NCI-H2081 (cell line): ENCODE measurements at regions not wholly inside any gene's neighbourhood (a gene's known extent, or its start where the extent isn't known, plus 50 kb on each side); places are given as distances from the start of the nearest gene placed in this dataset.
"Not testable (repeated sequence)": the region's sequence is repeated elsewhere in the genome, so short reads cannot be mapped to it uniquely, and the experiment has no call there.

Experiments
- DNase-seq, 2 experiments: peaks; one replicate each; lab custom pipeline; 2025; lab: John Stamatoyannopoulos, UW

DNA sequence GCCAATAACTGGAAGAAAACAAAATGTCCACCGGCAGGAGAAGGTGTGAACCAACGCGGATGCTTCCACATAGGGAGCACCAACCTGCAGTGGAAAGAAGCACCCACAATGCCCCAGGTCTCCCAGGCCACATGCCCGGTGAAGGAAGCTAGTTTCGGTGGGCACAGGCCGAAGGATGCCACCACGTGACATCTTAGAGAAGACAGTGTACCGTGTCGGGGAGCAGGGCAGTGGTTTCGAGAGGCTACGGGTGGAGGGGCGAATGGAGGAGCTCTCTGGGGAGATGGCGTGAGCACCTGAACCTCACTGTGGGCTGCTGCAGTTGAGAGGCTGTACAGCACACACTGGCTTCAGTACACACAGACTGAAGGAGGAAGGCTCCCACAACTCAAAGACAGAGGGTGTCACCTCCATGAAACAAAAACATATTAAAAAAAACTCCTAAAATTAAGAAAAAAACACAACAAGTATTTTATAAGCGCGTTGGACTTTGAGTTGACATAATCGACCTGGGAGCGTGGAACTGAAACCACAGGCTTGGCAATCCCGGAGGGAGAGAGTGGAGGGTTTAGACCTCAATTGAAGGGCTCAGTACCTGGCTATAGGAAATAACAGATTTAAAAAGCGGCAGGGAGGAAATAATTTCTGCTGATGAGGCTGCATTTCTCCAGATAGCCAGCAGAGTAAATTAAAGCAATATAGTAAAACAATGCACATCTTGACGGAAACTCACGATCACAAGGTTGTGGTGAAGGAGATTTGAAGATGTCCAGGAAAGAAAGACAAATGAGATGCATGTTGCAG, 160.1 kb downstream of the RTP5 start:
- DNase-seq, result no peak

DNA sequence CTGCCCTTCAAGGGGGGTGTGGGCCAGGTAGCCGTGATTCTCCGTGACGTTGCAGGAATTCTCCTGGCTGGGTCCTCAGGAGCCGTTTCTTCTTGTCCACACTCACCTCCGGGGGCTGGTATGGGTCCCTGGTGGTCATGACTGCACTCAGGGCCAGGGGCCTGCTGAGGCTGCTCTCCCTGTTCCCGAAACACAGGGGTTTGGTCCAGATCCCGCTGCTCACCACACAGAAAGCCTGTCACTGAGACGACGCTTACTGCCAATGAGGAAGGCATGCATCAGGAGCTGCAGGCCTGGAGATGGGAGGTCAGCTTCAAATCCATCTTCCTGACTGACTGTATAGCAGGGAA, 160.7 kb downstream of the RTP5 start:
- DNase-seq, result no peak

DNA sequence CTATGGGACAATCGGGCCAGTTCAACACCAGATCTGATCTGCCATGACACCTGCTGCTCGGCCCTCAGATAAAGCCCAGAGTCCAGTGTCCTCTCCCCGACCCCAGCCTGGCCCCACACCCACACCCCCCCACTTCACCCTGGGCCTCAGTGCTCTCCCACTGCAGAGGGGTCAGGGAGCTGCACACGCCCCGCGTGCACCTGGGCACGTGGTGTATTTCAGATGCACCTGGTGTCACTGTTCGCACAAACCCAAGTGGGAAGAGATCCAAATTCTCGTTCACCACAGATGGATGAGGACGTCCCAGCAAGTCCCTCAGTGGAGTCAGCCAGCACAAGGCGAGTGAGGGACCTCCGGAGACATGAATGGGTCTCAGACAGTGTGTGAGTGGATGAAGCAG, 161.3 kb downstream of the RTP5 start:
- no peak for DNase-seq

DNA sequence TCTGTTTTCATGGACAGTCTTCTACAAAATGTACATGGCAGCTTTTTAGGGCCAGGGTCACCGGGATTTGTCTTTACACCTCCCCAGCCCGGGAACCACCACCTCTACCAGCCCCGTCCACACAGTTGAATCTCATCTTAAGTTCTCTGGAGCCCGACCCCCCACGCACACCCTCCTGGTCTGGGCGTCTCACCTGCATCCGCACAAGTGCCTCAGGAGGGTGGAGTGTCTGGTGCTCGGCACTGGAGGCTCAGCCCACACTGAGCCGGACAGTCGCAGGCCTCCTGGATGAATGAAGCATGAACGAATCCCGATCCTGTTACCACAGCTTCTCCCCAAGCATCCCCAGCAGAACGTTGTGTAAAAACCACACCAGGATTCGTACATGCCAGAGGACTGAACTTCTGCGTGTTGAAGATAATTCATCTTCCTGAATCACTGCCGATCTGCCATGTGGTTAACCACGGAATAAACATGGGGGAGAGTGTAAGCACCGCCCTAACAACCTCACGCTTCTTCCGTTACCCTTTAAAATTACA, 162.0 kb downstream of the RTP5 start:
- peak in 1 of 2 experiments; percentile 30 for DNase-seq

DNA sequence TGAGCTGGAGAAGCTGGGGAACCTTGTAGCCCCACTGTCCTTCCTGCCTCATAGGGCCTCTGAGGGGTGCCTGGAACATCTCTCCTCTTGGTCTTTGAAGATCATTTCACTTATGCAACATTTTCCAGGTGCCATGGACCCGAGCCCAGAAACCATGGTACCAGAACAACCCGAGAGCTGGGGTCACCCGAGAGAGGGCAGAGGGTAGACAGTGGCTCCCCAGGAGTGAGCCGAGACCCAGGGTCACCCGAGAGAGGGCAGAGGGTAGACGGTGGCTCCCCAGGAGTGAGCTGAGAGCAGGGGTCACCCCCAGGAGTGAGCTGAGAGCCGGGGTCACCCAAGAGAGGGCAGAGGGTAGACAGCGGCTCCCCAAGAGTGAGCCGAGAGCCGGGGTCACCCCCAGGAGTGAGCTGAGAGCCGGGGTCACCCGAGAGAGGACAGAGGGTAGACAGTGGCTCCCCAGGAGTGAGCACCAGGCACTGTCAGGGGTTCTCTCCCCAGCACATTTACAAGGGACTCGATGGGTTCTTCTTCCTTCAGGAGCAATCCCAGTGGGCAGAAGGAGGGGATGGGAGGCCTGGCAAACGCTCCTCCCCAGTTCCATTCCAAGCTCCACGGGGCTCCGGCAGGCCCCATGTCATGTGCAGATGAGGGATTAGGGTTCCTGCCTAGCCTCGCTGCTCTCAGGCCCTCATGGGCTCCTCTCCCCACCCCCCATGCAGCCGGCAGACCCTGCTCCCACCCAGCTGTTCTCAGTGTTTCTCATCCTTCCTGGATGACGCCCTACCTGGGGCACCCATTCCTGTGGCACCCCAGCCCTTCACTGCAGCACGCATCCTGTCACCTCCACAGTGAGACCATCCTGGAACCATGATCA, 163.5 kb downstream of the RTP5 start:
- DNase-seq, result no peak

DNA sequence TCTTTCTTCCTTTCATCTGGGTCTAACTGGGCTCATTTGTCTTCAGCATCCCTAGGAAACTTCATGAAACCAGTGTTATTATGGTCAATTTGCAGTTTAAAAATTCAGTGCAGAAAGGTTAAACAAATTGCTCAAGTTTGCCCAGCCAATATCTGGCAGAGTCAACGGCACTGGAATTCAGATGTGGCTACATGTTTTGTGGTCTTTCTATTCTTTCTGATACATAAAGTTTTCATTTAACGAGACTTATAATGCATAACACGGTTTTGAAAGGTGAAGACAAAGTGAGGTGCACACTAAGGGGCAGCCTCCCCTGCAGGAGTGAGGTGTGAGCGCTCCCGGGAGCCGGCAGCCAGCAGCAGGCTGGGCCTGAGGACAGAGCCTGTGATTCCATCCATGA, 164.6 kb downstream of the RTP5 start:
- DNase-seq, result no peak

DNA sequence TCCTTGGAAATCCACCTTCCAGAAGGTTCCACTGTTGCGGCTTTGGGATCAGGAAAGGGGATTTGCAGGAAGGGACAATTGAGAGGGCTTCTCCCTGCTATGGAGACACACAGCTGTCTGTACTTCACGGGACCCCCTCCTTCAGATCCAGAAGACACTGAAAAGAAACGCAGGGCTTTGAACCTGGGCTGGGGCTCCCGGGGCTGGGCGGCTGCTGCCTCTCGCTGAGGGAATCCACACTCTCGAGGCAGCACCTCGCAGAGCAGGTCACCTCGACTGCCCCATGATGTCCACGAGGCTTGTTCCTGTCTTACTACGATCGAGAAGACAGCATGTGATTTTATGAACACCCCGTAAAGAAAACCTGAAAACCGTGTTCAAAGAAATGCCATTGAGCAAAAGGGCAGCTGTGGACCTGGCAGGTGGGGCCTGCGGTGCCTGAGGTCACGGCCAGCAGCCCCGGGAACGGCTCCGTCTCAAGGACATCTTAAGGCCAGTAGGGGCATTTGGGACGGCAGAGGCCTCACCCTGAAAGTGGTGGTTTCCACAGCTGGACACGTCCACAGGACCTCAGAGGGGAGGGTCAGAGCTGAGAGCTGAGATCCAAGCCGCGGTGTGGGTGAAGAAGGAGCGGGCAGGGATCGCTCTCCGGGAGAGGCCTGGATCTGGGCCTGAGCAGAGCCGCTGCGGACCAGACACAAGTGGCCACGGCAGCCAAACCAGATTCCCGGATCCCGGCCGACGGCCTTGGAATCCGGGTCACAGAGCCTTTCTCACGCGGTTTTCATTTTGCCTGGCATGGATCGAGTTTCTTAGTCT, 165.7 kb downstream of the RTP5 start:
- no peak for DNase-seq

DNA sequence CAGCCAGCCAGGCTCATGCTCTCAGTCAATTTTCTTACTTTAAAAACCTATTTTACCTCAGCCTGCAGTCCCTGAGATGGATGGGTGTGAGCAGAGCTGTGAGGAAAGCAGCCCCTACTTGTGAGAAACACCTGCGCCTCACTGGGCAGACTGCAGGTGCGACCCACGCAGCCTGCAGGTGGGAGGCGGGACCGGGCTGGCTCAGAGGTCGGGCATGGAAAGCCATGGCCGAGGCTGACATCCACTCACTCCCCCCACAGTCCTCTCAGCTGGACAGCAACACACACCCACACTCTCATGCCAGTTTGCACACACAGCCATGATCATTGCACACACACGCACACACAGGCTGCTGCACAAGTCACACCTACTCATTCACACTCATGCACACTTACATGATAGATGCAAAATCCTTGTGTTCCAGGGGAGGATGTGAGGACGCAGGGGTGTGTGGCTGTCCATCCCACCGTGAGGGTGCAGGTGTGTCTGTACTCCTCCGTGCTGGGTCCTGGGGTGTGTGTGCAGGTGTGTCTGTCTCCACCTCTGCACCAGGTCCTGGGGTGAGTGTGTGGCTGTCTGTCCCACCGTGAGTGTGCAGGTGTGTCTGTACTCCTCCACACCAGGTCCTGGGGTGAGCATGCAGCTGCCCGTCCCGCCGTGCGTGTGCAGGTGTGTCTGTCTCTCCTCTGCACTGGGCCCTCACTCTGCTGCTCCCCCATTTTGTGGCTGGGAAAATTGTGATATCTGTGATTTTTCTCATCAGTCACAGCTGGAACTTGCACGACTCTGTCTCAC, 166.5 kb downstream of the RTP5 start:
- no peak for DNase-seq

DNA sequence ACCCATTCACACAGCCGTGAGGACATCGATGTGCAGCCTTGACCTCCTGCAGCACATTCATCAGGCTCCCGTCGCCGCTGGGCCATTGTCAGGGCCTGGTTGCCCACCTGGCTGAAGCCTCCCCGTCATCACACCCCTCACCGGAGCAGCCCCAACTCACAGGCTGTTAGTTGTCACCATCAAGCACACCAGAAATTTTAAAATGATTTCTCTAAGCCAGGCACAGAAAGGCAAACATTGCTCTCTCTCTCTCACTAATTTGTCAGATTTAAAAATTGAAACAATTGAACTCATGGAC, 167.1 kb downstream of the RTP5 start:
- DNase-seq, result no peak

DNA sequence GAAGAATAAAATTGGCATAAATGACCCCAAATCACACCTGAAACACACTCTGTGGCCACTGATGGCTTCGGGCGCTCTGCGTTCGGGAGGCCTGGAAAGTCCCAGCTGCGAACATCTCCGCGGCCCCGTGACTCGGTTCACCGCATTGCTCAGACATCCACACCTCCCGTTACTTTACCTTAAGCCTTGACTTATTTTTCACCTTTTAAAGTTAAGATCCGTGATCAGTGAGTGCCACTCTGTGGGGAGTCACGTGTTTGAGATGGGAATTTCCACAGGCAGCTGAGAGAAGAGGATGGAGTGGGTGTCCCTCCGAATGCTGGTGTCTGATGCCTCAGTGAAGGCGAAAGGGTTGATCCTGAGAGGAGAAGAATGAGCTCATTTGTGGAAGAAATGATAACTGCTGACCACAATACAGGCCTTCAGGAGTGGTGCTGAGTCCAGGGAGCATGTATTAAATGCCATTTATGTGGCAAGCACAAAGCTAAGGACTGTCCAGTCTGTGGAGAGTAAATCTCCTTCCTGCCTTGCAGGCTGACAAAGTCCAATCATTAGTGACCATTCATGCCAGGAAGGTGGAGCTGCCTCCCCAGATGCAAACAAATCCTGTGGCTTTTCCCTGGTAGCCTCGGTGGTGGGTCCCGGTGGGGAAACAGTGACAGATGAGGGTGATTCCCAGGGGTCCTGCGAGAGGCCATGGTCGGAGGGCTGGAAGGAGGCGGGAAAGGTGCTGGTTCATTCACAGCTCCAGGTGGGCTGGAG, 168.8 kb downstream of the RTP5 start:
- DNase-seq, result no peak

DNA sequence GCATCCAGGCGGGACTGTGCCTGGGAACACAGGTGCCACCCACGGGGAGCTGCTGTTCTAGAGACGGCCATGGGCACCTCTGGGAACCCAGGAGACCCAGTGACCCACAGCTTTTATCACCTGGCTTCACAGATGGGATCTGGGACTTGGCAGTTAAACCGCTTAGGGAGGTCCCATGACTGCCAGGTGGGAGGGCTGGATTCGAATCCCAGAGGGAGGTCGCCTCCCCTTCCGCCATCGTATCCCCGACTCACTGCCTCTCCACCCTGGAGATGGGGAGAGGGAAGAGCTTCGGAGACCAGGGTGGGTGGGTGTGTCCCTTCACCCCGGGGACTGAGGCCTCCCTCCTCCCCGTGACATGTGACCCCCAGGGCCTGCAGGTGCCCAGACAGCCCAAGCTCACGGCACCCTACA, 169.4 kb downstream of the RTP5 start:
- no peak for DNase-seq

DNA sequence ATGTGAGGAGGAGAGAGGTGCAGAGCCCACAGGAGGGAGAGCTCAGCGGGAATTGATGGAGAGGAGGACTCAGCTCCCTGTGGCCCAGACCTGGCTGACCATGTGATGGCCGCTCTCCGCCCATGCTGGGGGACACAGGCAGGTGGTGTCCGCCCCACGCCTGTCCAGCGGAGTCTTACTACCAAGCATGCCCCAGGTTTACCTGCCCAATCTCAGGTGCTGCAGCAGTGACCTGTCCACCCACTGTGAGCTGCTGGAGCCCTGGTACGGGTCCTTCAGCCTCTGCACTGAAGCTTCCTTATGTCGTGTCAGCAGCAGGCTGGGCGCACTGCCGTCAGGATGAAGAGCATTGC, 170.8 kb downstream of the RTP5 start:
- DNase-seq, result no peak

DNA sequence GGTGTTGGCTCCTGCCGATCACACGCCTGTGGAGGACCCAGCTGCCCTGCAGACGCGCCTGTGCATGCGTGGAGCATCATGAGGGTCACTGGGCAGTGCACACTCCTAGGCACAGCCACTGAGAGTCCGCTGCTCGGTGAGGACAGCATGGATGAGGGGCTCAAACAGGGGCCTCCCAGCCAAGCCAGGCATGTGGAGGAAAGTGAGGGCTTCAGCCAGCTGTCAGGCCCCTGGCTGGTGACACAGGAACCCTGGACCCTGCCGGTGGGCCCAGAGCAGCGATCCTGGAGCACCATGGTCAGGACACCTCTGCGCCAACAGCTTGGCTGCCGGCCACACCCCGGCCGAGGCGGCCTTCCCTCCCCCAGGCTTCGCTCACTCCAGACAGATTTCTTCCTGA, 171.2 kb downstream of the RTP5 start:
- no peak for DNase-seq

DNA sequence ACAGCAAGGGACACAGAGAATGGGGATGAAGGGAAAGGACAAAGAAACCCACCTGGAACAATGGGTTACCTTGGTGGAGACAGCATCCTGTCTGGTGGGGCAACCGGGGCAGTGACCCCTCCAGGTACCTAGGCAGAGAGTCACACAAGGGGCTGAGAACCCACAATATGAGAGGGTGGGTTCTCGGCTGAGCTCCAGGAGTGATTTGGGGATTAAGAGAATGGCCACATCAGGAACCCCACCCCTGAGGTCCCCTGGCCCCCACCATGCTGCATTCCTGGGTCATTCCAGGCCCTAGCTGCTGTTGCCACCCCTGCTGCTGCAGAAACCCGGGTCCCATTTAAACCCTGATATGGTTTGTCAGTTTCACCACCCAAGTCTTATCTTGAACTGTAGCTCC, 172.3 kb downstream of the RTP5 start:
- no peak for DNase-seq

DNA sequence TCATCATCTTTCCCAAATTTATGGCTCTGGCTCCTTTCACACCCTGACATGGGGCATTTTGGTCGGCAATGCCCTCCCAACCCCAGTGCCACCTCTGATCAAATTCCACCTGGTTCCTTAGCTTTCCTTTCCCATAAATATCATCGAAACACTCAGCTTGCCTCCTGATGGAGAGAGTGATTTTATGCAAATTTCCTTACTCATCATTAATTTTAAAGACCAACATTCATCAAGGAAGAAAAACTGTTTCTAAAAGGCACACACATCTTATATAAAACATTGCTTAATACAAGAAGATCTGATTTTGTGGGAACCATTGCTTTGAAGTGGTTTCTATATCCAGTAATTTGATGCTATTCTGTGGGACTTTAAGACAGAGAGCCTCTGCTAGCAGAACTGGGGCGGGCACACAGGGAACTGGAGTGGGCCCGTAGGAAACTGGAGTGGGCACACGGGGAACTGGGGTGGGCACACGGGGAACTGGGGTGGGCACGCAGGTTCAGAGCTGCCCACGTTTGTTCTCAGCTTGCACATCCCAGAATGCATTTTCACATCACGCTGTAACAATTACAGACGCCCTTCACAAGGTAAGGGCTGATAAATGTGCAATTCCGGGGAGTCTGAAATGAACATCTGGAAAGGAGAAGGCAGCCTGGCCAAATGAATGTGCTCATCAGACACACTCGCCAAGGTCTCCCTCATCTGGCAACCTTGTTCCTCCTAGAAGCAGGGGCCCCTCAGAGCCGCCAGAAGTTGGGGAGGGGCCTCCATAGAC, 174.2 kb downstream of the RTP5 start:
- no peak for DNase-seq

DNA sequence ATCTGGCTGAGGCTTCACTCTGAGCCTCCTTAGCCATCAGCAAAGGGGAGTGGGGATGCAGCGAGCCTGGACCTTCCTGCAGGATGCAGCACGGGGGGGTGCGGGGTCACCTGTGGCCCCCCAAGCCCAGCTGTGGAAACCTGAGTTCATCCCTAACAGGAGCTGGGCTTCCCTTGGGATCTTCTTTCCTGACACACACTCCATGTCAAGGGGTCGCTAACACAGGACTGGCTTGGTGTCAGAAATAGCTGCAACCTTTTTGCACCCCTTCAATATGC, 174.7 kb downstream of the RTP5 start:
- no peak for DNase-seq

DNA sequence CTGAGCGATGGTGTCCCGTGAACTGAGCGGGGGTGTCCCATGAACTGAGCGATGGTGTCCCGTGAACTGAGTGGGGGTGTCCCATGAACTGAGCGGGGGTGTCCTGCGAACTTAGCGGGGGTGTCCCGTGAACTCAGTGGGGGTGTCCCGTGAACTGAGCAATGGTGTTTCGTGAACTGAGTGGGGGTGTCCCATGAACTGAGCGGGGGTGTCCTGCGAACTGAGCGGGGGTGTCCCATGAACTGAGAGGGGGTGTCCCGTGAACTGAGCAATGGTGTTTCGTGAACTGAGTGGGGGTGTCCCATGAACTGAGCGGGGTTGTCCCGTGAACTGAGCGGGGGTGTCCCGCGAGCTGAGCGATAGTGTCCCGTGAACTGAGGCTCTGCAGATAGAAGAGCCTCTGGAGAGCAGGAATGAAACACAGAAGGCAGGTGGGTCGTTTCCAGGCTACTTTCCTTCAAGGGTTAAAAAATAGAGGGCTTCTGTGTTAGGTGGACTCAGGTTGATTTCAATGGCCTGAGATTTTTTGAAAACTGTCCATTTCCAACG, 176.1 kb downstream of the RTP5 start:
- not testable (repeated sequence) for DNase-seq

DNA sequence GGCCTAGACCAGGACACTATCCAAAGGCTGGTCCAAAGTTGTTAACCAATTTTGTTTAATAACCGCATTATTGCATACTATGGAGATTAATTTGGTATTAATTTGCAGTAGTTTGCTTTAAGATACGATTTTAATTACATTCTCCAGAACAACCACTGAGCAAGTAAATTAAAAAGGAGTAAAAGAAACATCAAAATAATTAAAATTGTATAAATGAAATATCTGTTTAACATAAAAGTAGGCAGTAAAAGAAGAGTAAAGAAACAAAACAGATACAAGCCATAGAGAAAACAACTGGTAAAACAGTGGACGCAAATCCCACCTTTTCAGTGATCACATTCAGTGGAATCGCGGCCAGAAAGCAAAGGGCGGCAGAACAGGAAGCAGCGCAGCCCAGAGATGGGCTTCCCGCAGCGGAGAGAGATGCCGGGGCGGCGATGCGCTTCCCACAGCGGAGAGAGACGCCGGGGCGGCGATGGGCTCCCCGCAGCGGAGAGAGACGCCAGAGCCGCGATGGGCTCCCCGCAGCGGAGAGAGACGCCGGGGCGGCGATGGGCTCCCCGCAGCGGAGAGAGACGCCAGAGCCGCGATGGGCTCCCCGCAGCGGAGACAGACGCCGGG, 176.8 kb downstream of the RTP5 start:
- DNase-seq, result no peak

DNA sequence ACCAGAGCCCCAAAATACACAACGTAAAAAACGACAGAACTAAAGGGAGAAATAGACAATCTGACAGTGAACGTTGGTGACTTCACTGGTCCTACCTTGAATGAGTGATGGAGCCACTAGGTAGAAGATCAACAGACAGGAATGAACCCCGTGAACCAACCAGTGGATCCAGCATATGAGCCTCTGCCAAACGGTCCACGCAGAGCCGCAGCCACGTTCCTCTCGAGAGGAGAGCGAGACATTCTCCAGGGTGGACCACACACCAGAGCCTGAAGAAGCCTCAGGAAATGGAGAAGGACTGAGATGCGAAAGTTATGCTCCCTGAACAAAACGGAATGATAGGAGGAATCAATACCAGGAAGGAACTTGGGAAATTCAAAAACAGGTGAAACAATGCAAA, 178.4 kb downstream of the RTP5 start:
- DNase-seq, result no peak

DNA sequence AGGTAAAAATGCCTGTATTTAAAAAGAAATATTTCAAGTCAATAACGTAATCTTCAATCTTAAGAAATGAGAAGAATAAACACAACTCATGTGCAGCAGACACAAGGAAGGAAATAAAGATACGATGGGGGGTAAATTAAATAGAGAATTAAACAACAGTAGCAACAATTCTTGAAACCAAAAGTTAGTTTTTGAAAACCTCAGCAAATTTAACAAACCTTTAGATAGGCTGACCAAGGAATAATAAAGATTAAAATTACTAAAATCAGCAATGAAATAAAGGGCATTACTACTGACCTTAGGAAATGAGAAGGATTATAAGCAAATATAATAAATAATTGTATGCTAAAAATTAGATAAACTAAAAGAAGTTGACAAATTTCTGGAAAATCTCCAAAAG, 178.9 kb downstream of the RTP5 start:
- DNase-seq, result no peak
